ENCODE measurements at regions not wholly inside any gene's neighbourhood (a gene's known extent, or its start where the extent isn't known, plus 50 kb on each side); places are given as distances from the start of the nearest gene placed in this dataset.

- intact Hi-C loops (cut with micrococcal nuclease; ENCODE audit: unreplicated experiment) (no loop called here), in situ Hi-C loops (cut with MboI) (no loop called here)
- ATAC-seq (no peak), FAIRE-seq (no peak), DNase-seq (ENCODE audit: low read depth, low spot score) (no peak)
- Histone ChIP-seq H3K4me1 (ENCODE audit: control insufficient read depth, insufficient read depth, low read length) (no peaks in the 10 kb centered on the region), H3K36me3 (ENCODE audit: control insufficient read depth in 2 of 2, insufficient read depth in 2 of 2, low read length in 1 of 2) (no peaks in the 10 kb centered on the region), H3K27ac (ENCODE audit: control insufficient read depth, insufficient read depth) (no peak overlapping the region), H4K20me1 (ENCODE audit: control insufficient read depth, insufficient read depth) (no peaks in the 10 kb centered on the region), H3K27me3 (replicated peaks in 1 of 2; ENCODE audit: control insufficient read depth in 2 of 2, insufficient read depth in 2 of 2, low read length in 1 of 2) (no peaks in the 10 kb centered on the region), H3K4me2 (ENCODE audit: control insufficient read depth, insufficient read depth) (no peak overlapping the region), H3K4me3 (no peak overlapping the region), H3K9ac (ENCODE audit: control insufficient read depth, insufficient read depth, low read length) (no peak overlapping the region), H3K79me2 (ENCODE audit: control insufficient read depth, insufficient read depth, low read length) (no peaks in the 10 kb centered on the region), H3K9me3 (replicated peaks; ENCODE audit: control insufficient read depth, insufficient read depth, low read length) (no peaks in the 10 kb centered on the region), H2AFZ (ENCODE audit: control insufficient read depth, low read depth, low read length) (no peak overlapping the region)
- CTCF ChIA-PET: interaction anchor here (0.6 kb wide), 1 partner anchor 47 kb away, joined by 3 read pairs; no protein-coding TSS in a partner anchor
- POLR2A ChIA-PET: no interaction called here
- RAD21 ChIA-PET (ENCODE audit: unreplicated experiment): interaction anchor here (1.1 kb wide), 1 partner anchor 17 kb away, joined by 3 read pairs; no protein-coding TSS in a partner anchor
- SMC1A ChIA-PET (ENCODE audit: uncharacterized antibody, unreplicated experiment): interaction anchor here (0.8 to 1.4 kb wide), 4 partner anchors 11 to 21 kb away, joined by 3 to 5 read pairs (median 4); no protein-coding TSS in a partner anchor
- TF ChIP-seq, protein P1, sequence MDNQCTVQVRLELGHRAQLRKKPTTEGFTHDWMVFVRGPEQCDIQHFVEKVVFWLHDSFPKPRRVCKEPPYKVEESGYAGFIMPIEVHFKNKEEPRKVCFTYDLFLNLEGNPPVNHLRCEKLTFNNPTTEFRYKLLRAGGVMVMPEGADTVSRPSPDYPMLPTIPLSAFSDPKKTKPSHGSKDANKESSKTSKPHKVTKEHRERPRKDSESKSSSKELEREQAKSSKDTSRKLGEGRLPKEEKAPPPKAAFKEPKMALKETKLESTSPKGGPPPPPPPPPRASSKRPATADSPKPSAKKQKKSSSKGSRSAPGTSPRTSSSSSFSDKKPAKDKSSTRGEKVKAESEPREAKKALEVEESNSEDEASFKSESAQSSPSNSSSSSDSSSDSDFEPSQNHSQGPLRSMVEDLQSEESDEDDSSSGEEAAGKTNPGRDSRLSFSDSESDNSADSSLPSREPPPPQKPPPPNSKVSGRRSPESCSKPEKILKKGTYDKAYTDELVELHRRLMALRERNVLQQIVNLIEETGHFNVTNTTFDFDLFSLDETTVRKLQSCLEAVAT (IDR thresholded peaks at IDR 0.05): no peak
- TF ChIP-seq JUNB (IDR thresholded peaks at IDR 0.05) (no peak), TCF3 (IDR thresholded peaks at IDR 0.05; ENCODE audit: borderline replicate concordance, insufficient read depth, low read depth, low read length) (no peak), MYC (IDR thresholded peaks at IDR 0.05; ENCODE audit: insufficient read depth, insufficient read length, insufficient replicate concordance, low read length, severe bottlenecking) (no peak), CHD4 (IDR thresholded peaks at IDR 0.05) (no peak), ZNF217 (IDR thresholded peaks at IDR 0.05) (no peak), TAF1 (IDR thresholded peaks at IDR 0.05; ENCODE audit: borderline replicate concordance, low read depth, low read length) (no peak)
- BruUV-seq (replicated peaks): no TSS peak
Observed at GRCh38 chr2:192719629-192720028, 524.9 kb upstream of the TMEFF2 start.

GRCh38 chr2:192718340-192718739, 523.6 kb upstream of the TMEFF2 start:
- H3K79me2 ChIP-seq (ENCODE audit: control insufficient read depth, insufficient read depth, low read length): no peaks in the 10 kb centered on the region
- no peak overlapping the region for H2AFZ ChIP-seq (ENCODE audit: control insufficient read depth, low read depth, low read length)
- no peaks in the 10 kb centered on the region for H3K27me3 ChIP-seq (replicated peaks in 1 of 2; ENCODE audit: control insufficient read depth in 2 of 2, insufficient read depth in 2 of 2, low read length in 1 of 2)
- no peak overlapping the region for H3K4me2 ChIP-seq (ENCODE audit: control insufficient read depth, insufficient read depth)
- 29% methylated on average over 3 of the region's 3 CpGs for WGBS (ENCODE audit: insufficient coverage, insufficient replicate concordance, low lambda C conversion rate, missing lambda C conversion rate)
- FAIRE-seq (no peak), ATAC-seq (no peak), DNase-seq (ENCODE audit: low read depth, low spot score) (no peak)
- BruUV-seq (replicated peaks): no TSS peak
- ChIA-PET CTCF (no interaction called here), POLR2A (no interaction called here), RAD21 (ENCODE audit: unreplicated experiment) (interaction anchor here (1.1 kb wide), 1 partner anchor 18 kb away, joined by 3 read pairs; no protein-coding TSS in a partner anchor), SMC1A (ENCODE audit: uncharacterized antibody, unreplicated experiment) (interaction anchor here (0.9 to 1.1 kb wide), 3 partner anchors 8 to 41 kb away, joined by 3 to 5 read pairs (median 3); no protein-coding TSS in a partner anchor)
- H3K27ac ChIP-seq (ENCODE audit: control insufficient read depth, insufficient read depth): no peak overlapping the region
- no peak overlapping the region for H3K9ac ChIP-seq (ENCODE audit: control insufficient read depth, insufficient read depth, low read length)
- intact Hi-C loops (cut with micrococcal nuclease; ENCODE audit: unreplicated experiment) (no loop called here), in situ Hi-C loops (cut with MboI) (no loop called here)
- H3K4me1 ChIP-seq (ENCODE audit: control insufficient read depth, insufficient read depth, low read length): no peaks in the 10 kb centered on the region
- H4K20me1 ChIP-seq (ENCODE audit: control insufficient read depth, insufficient read depth): no peaks in the 10 kb centered on the region
- no peak overlapping the region for H3K4me3 ChIP-seq
- H3K36me3 ChIP-seq (ENCODE audit: control insufficient read depth in 2 of 2, insufficient read depth in 2 of 2, low read length in 1 of 2): no peaks in the 10 kb centered on the region
- no peaks in the 10 kb centered on the region for H3K9me3 ChIP-seq (replicated peaks; ENCODE audit: control insufficient read depth, insufficient read depth, low read length)
- TF ChIP-seq USF2 (IDR thresholded peaks at IDR 0.05; ENCODE audit: borderline replicate concordance, low read depth, low read length) (no peak), ZNF207 (IDR thresholded peaks at IDR 0.05; ENCODE audit: borderline replicate concordance) (no peak), BACH1 (IDR thresholded peaks at IDR 0.05; ENCODE audit: borderline replicate concordance) (no peak), MEF2B (IDR thresholded peaks at IDR 0.05; ENCODE audit: partially characterized antibody, poor library complexity, severe bottlenecking) (no peak), ZNF24 (IDR thresholded peaks at IDR 0.05) (no peak), FOS (IDR thresholded peaks at IDR 0.05; ENCODE audit: borderline replicate concordance, extremely low read depth, insufficient read length) (no peak), SMC3 (IDR thresholded peaks at IDR 0.05; ENCODE audit: borderline replicate concordance, low read length) (no peak), KAT2A (conservative IDR thresholded peaks at IDR 0.05; ENCODE audit: control insufficient read depth, low read depth, low read length) (no peak), RAD51 (IDR thresholded peaks at IDR 0.05) (no peak), NFYB (IDR thresholded peaks at IDR 0.05; ENCODE audit: insufficient read depth, low read depth, low read length) (no peak), TCF3 (IDR thresholded peaks at IDR 0.05; ENCODE audit: borderline replicate concordance, insufficient read depth, low read depth, low read length) (no peak), ZBED1 (IDR thresholded peaks at IDR 0.05; ENCODE audit: borderline replicate concordance) (no peak)

All from GM12878 (cell line).